ENCODE measurements at regions not wholly inside any gene's neighbourhood (a gene's known extent, or its start where the extent isn't known, plus 50 kb on each side); places are given as distances from the start of the nearest gene placed in this dataset.

- Histone ChIP-seq H3K4me1 (ENCODE audit: control insufficient read depth in 1 of 2, insufficient read depth in 2 of 2, low read length in 2 of 2) (no peaks in the 10 kb centered on the region), H2BK12ac (ENCODE audit: low read length) (no peak overlapping the region)
These were observed 1195.1 kb upstream of the CHAC2 start for GRCh38 chr2:52572469-52572894.

DNA sequence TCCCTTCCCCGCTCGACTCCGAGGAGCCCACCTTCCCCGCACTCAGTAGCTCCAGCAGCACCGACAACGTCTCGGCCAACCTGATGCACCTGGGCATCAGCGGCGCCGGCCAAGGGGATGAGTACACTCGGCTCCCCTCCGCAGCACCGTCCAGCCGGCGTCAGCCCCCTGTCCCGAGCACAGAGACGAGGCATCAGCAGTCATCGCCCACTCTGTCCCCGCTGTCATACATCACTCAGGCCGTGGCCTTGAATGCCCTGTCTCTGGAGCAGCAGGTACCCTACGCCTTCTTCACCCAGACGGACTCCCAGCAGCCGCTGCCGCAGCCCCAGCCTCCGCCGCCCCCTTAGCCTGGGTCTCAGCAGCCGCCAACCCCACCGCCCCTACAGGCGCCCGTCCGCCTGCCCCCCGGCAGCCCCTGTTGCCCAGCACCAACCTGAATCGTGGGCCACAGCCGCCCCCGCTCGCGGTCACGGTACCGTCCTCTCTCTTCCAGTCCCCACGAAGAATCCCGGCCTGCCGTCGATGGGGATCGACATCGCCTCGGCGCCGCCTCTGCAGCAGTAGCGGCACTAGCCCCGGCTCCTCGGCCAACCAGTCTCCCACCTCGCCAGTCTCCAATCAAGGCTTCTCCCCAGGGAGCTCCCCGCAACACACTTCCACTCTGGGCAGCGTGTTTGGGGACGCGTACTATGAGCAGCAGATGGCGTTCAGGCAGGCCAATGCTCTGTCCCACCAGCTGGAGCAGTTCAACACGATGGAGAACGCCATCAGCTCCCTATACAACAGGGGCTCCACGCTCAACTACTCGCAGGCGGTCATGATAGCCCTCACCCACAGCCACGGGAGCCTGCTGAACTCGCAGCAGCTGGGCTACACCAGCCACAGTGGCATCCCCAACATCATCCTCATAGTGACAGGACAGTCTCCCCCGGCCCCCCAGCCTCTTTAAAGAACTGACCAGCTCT, 1195.9 kb upstream of the CHAC2 start:
- no peaks in the 10 kb centered on the region for H3K27me3 ChIP-seq (ENCODE audit: insufficient read depth, low read length)
- H3K18ac ChIP-seq (ENCODE audit: low read length) = no peak overlapping the region
- H3K9ac ChIP-seq (ENCODE audit: low read length) = no peak overlapping the region
- no peak overlapping the region for H3K14ac ChIP-seq (ENCODE audit: low read length)
- H2BK12ac ChIP-seq (ENCODE audit: low read length) = no peak overlapping the region
- no peak overlapping the region for H4K12ac ChIP-seq (ENCODE audit: low read depth, low read length)
- no peaks in the 10 kb centered on the region for H3K79me1 ChIP-seq (ENCODE audit: low read length)
- no peak overlapping the region for H2AFZ ChIP-seq (ENCODE audit: insufficient read depth, low read length, poor library complexity)
- peaks cover 14% of the 10 kb centered on the region for H3K9me3 ChIP-seq (ENCODE audit: insufficient read depth, low read depth, low read length)
- no peak for DNase-seq
- WGBS (ENCODE audit: extremely low coverage, insufficient coverage, insufficient read length) = no CpG with 5 or more reads among the region's 65 CpGs
- H3K27ac ChIP-seq (ENCODE audit: low read depth, low read length) = no peak overlapping the region
- H2BK120ac ChIP-seq (ENCODE audit: insufficient read depth, low read length, poor library complexity) = no peak overlapping the region
- no peak overlapping the region for H3K4me3 ChIP-seq (ENCODE audit: low read depth, low read length)
- H3K4me2 ChIP-seq (ENCODE audit: low read length) = no peak overlapping the region
- no peak overlapping the region for H4K91ac ChIP-seq (ENCODE audit: low read depth, low read length)
- H3K23ac ChIP-seq (ENCODE audit: low read length) = no peak overlapping the region
- H3K36me3 ChIP-seq (ENCODE audit: control insufficient read depth in 1 of 2, insufficient read depth in 2 of 2, low read length in 2 of 2) = no peaks in the 10 kb centered on the region
- H4K8ac ChIP-seq (ENCODE audit: low read depth, low read length) = no peak overlapping the region
- no peak overlapping the region for H3K4ac ChIP-seq (ENCODE audit: low read depth, low read length)
- no peak overlapping the region for H2BK5ac ChIP-seq (ENCODE audit: low read depth, low read length, poor library complexity)
- no peaks in the 10 kb centered on the region for H3K79me2 ChIP-seq (ENCODE audit: control insufficient read depth, insufficient read depth, low read length, poor library complexity)
- H2AK5ac ChIP-seq (ENCODE audit: low read length) = no peak overlapping the region
- no peaks in the 10 kb centered on the region for H3K4me1 ChIP-seq (ENCODE audit: control insufficient read depth in 1 of 2, insufficient read depth in 2 of 2, low read length in 2 of 2)

More at GRCh38 chr2:52572469-52572894, 1195.1 kb upstream of the CHAC2 start:
- Histone ChIP-seq H3K79me1 (ENCODE audit: low read length) (no peaks in the 10 kb centered on the region), H3K18ac (ENCODE audit: low read length) (no peak overlapping the region), H2BK5ac (ENCODE audit: low read depth, low read length, poor library complexity) (no peak overlapping the region), H3K4me2 (ENCODE audit: low read length) (no peak overlapping the region), H3K36me3 (ENCODE audit: control insufficient read depth in 1 of 2, insufficient read depth in 2 of 2, low read length in 2 of 2) (no peaks in the 10 kb centered on the region), H2AFZ (ENCODE audit: insufficient read depth, low read length, poor library complexity) (no peak overlapping the region), H3K9me3 (ENCODE audit: insufficient read depth, low read depth, low read length) (peaks cover 14% of the 10 kb centered on the region), H4K12ac (ENCODE audit: low read depth, low read length) (no peak overlapping the region), H4K8ac (ENCODE audit: low read depth, low read length) (no peak overlapping the region), H3K4me3 (ENCODE audit: low read depth, low read length) (no peak overlapping the region), H2AK5ac (ENCODE audit: low read length) (no peak overlapping the region), H3K14ac (ENCODE audit: low read length) (no peak overlapping the region), H2BK120ac (ENCODE audit: insufficient read depth, low read length, poor library complexity) (no peak overlapping the region), H3K79me2 (ENCODE audit: control insufficient read depth, insufficient read depth, low read length, poor library complexity) (no peaks in the 10 kb centered on the region), H3K9ac (ENCODE audit: low read length) (no peak overlapping the region), H3K23ac (ENCODE audit: low read length) (no peak overlapping the region), H3K27me3 (ENCODE audit: insufficient read depth, low read length) (no peaks in the 10 kb centered on the region), H3K4ac (ENCODE audit: low read depth, low read length) (no peak overlapping the region), H3K27ac (ENCODE audit: low read depth, low read length) (no peak overlapping the region), H4K91ac (ENCODE audit: low read depth, low read length) (no peak overlapping the region)
- no peak for DNase-seq
- no CpG with 5 or more reads among the region's 41 CpGs for WGBS (ENCODE audit: extremely low coverage, insufficient coverage, insufficient read length)

DNA sequence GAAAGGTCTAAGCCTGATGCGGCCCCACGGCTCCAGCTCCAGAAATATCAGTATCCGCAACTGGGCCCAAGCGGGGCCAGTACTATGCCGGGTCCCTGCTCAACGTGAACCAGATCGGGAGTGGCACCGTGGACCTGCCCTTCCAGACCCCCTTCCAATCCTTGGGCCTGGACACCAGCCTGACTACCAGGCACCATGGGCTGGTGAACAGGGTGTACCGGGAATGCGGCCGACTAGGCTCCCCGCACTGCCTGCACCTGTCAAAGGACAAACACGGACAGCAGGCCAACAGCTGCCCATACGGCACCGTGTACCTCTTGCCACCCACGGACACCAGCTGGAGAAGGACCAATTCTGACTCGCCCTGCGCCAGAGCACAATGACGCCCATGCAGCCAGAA, 1196.9 kb upstream of the CHAC2 start:
- H2BK12ac ChIP-seq (ENCODE audit: low read length) = no peak overlapping the region
- H2AFZ ChIP-seq (ENCODE audit: insufficient read depth, low read length, poor library complexity) = no peak overlapping the region
- H3K4me1 ChIP-seq (ENCODE audit: control insufficient read depth in 1 of 2, insufficient read depth in 2 of 2, low read length in 2 of 2) = no peaks in the 10 kb centered on the region
- no peak overlapping the region for H3K4me3 ChIP-seq (ENCODE audit: low read depth, low read length)
- no peak overlapping the region for H3K9ac ChIP-seq (ENCODE audit: low read length)
- H3K27ac ChIP-seq (ENCODE audit: low read depth, low read length) = no peak overlapping the region
- no peak overlapping the region for H3K4me2 ChIP-seq (ENCODE audit: low read length)
- WGBS (ENCODE audit: extremely low coverage, insufficient coverage, insufficient read length) = no CpG with 5 or more reads among the region's 19 CpGs
- no peak overlapping the region for H2BK5ac ChIP-seq (ENCODE audit: low read depth, low read length, poor library complexity)
- H3K4ac ChIP-seq (ENCODE audit: low read depth, low read length) = no peak overlapping the region
- H3K27me3 ChIP-seq (ENCODE audit: insufficient read depth, low read length) = no peaks in the 10 kb centered on the region
- H2AK5ac ChIP-seq (ENCODE audit: low read length) = no peak overlapping the region
- no peak for DNase-seq
- H3K23ac ChIP-seq (ENCODE audit: low read length) = no peak overlapping the region
- no peaks in the 10 kb centered on the region for H3K79me2 ChIP-seq (ENCODE audit: control insufficient read depth, insufficient read depth, low read length, poor library complexity)
- H4K91ac ChIP-seq (ENCODE audit: low read depth, low read length) = no peak overlapping the region
- no peak overlapping the region for H4K12ac ChIP-seq (ENCODE audit: low read depth, low read length)
- H2BK120ac ChIP-seq (ENCODE audit: insufficient read depth, low read length, poor library complexity) = no peak overlapping the region
- peaks cover 14% of the 10 kb centered on the region for H3K9me3 ChIP-seq (ENCODE audit: insufficient read depth, low read depth, low read length)
- H3K18ac ChIP-seq (ENCODE audit: low read length) = no peak overlapping the region
- H4K8ac ChIP-seq (ENCODE audit: low read depth, low read length) = no peak overlapping the region
- H3K14ac ChIP-seq (ENCODE audit: low read length) = no peak overlapping the region
- H3K79me1 ChIP-seq (ENCODE audit: low read length) = no peaks in the 10 kb centered on the region
- no peaks in the 10 kb centered on the region for H3K36me3 ChIP-seq (ENCODE audit: control insufficient read depth in 1 of 2, insufficient read depth in 2 of 2, low read length in 2 of 2)

DNA sequence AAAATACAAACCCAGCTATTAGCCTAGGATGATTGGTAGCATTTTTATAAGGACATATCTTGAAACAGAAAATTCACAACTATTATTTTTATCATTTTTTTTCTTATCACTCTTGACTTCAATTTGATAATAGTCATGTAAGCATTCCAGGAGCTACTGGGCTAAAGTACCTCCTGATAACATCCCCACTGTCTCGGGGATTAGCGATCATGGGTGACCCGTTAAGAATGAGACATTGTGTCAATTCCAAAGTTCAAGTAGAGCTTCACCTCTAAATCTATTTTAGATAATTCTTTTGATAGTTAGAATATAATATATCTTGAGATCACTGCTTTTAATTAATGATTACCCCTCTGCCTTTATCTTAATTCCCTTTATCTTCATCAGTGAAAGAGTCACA, 1204.5 kb upstream of the CHAC2 start:
- WGBS (ENCODE audit: extremely low coverage, insufficient coverage, insufficient read length) = no CpG with 5 or more reads among the region's 3 CpGs
- Histone ChIP-seq H3K4me3 (ENCODE audit: low read depth, low read length) (no peak overlapping the region), H3K36me3 (ENCODE audit: control insufficient read depth in 1 of 2, insufficient read depth in 2 of 2, low read length in 2 of 2) (no peaks in the 10 kb centered on the region), H3K9ac (ENCODE audit: low read length) (no peak overlapping the region), H3K18ac (ENCODE audit: low read length) (no peak overlapping the region), H3K27ac (ENCODE audit: low read depth, low read length) (no peak overlapping the region), H3K4me2 (ENCODE audit: low read length) (no peak overlapping the region), H4K8ac (ENCODE audit: low read depth, low read length) (no peak overlapping the region), H3K79me1 (ENCODE audit: low read length) (no peaks in the 10 kb centered on the region), H2BK120ac (ENCODE audit: insufficient read depth, low read length, poor library complexity) (no peak overlapping the region), H3K27me3 (ENCODE audit: insufficient read depth, low read length) (no peaks in the 10 kb centered on the region), H3K9me3 (ENCODE audit: insufficient read depth, low read depth, low read length) (no peaks in the 10 kb centered on the region), H2AK5ac (ENCODE audit: low read length) (no peak overlapping the region), H2BK5ac (ENCODE audit: low read depth, low read length, poor library complexity) (no peak overlapping the region), H4K12ac (ENCODE audit: low read depth, low read length) (no peak overlapping the region), H4K91ac (ENCODE audit: low read depth, low read length) (no peak overlapping the region), H2BK12ac (ENCODE audit: low read length) (no peak overlapping the region), H3K4me1 (ENCODE audit: control insufficient read depth in 1 of 2, insufficient read depth in 2 of 2, low read length in 2 of 2) (no peaks in the 10 kb centered on the region), H3K79me2 (ENCODE audit: control insufficient read depth, insufficient read depth, low read length, poor library complexity) (no peaks in the 10 kb centered on the region), H3K4ac (ENCODE audit: low read depth, low read length) (no peak overlapping the region), H2AFZ (ENCODE audit: insufficient read depth, low read length, poor library complexity) (no peak overlapping the region), H3K14ac (ENCODE audit: low read length) (no peak overlapping the region), H3K23ac (ENCODE audit: low read length) (no peak overlapping the region)
- DNase-seq = no peak

Measured in trophoblast cell (in vitro differentiated cells and primary cell).